GM12878 (cell line): ENCODE measurements at regions not wholly inside any gene's neighbourhood (a gene's known extent, or its start where the extent isn't known, plus 50 kb on each side); places are given as distances from the start of the nearest gene placed in this dataset.

Source experiments
- ATAC-seq: fragments of 200-7000 bp; cut with Tn5 transposase; 3 replicates; pipeline ENCODE4 v1.9.1; 2020; ENCODE audit warnings: mild to moderate bottlenecking, moderate library complexity
- BruUV-seq: library from RNA; stranded (reverse); fragments of 400-500 nt; replicated peaks from 2 replicates; lab custom pipeline; 2021; lab: Mats Ljungman, UMichigan
- CTCF ChIA-PET: fragments of 300-600 bp; sonication (Branson Sonifier 250); formaldehyde crosslinking; extraction: SDS; loops from one replicate; lab custom pipeline; 2021; ENCODE audit warnings: inconsistent platforms; lab: Yijun Ruan, JAX
- POLR2A ChIA-PET: fragments of 350-600 bp; formaldehyde crosslinking; extraction: SDS; loops from one replicate; lab custom pipeline; 2021; ENCODE audit warnings: inconsistent platforms; lab: Charles Lee
- RAD21 ChIA-PET: fragments of 300-600 bp; sonication (Branson Sonifier 250); formaldehyde crosslinking; loops from one replicate; lab custom pipeline; 2023; ENCODE audit warnings: antibody characterized with exemption; ENCODE audit not compliant: unreplicated experiment; lab: Charles Lee
- SMC1A ChIA-PET: fragments of 300-600 bp; sonication (Branson Sonifier 250); formaldehyde crosslinking; loops from one replicate; lab custom pipeline; 2023; ENCODE audit not compliant: unreplicated experiment, uncharacterized antibody; lab: Charles Lee
- DNase-seq: peaks from one replicate; pipeline ENCODE4 v3.0.0-alpha.2; 2011; ENCODE audit warnings: low read depth, low spot score
- FAIRE-seq: peaks from 3 replicates; lab custom pipeline; 2011; peaks lifted over from hg19 to GRCh38; lab: Jason Lieb, UNC
- H2AFZ ChIP-seq: 2 replicates; pipeline ENCODE4 v1.6.0; 2011; ENCODE audit warnings: low read depth, low read length, control low read depth; ENCODE audit not compliant: control insufficient read depth
- H3K27ac ChIP-seq: 2 replicates; pipeline ENCODE4 v1.5.1; 2011; ENCODE audit warnings: control low read depth; ENCODE audit not compliant: control insufficient read depth, insufficient read depth
- H3K27me3 ChIP-seq, 2 experiments: replicated peaks in 1 of 2; 2 replicates each; pipeline versions ENCODE4 v1.6.0 to v1.6.1; 2011; ENCODE audit warnings: low read length in 1 of 2; ENCODE audit not compliant: control insufficient read depth in 2 of 2, insufficient read depth in 2 of 2
- H3K36me3 ChIP-seq, 2 experiments: 2 replicates each; pipeline ENCODE4 v1.5.1; 2011; ENCODE audit warnings: low read length in 1 of 2; ENCODE audit not compliant: control insufficient read depth in 2 of 2, insufficient read depth in 2 of 2
- H3K4me1 ChIP-seq: 2 replicates; pipeline ENCODE4 v1.6.1; 2011; ENCODE audit warnings: mild to moderate bottlenecking, low read length, moderate library complexity, mixed read lengths; ENCODE audit not compliant: control insufficient read depth, insufficient read depth
- H3K4me2 ChIP-seq: 2 replicates; pipeline ENCODE4 v1.6.0; 2011; ENCODE audit warnings: control low read depth; ENCODE audit not compliant: control insufficient read depth, insufficient read depth
- H3K4me3 ChIP-seq: fragments of 200-600 bp; sonication (generic); 2 replicates; pipeline ENCODE4 v1.5.1; 2016
- H3K79me2 ChIP-seq: 2 replicates; pipeline ENCODE4 v1.6.0; 2011; ENCODE audit warnings: low read length; ENCODE audit not compliant: control insufficient read depth, insufficient read depth
- H3K9ac ChIP-seq: 2 replicates; pipeline ENCODE4 v1.8.0; 2011; ENCODE audit warnings: low read length, control low read depth, mixed read lengths; ENCODE audit not compliant: control insufficient read depth, insufficient read depth
- H3K9me3 ChIP-seq: replicated peaks from 3 replicates; pipeline ENCODE4 v1.5.1; 2011; ENCODE audit warnings: mild to moderate bottlenecking, low read length; ENCODE audit not compliant: control insufficient read depth, insufficient read depth
- H4K20me1 ChIP-seq: 2 replicates; pipeline ENCODE4 v1.6.0; 2011; ENCODE audit not compliant: control insufficient read depth, insufficient read depth
- E2F8 ChIP-seq: fragments of 450-650 bp; IDR thresholded peaks from 2 replicates; pipeline ENCODE4 v1.6.1; 2018; ENCODE audit warnings: mild to moderate bottlenecking, low read depth, moderate library complexity; ENCODE audit not compliant: partially characterized antibody
- IRF5 ChIP-seq: fragments of 450-650 bp; IDR thresholded peaks from 2 replicates; pipeline ENCODE4 v1.6.1; 2017; ENCODE audit warnings: borderline replicate concordance
- MXI1 ChIP-seq: fragments of 150-350 bp; IDR thresholded peaks from 2 replicates; pipeline ENCODE4 v1.6.1; 2011; ENCODE audit warnings: low read depth, mild to moderate bottlenecking, inconsistent platforms, low read length, improper control_type of control experiment
- NFYA ChIP-seq: IDR thresholded peaks from 2 replicates; pipeline ENCODE4 v1.6.1; 2011; ENCODE audit warnings: low read depth, mild to moderate bottlenecking, low read length, improper control_type of control experiment, borderline replicate concordance
- POLR2A ChIP-seq: IDR thresholded peaks from 2 replicates; pipeline ENCODE4 v1.6.1; 2011; ENCODE audit warnings: low read depth, mild to moderate bottlenecking, low read length
- POU2F2 ChIP-seq: IDR thresholded peaks from 3 replicates; pipeline ENCODE4 v1.6.1; 2011; ENCODE audit warnings: low read depth, mild to moderate bottlenecking, low read length, borderline replicate concordance
- SMARCA5 ChIP-seq: fragments of 450-650 bp; IDR thresholded peaks from 2 replicates; pipeline ENCODE4 v1.6.1; 2017; ENCODE audit warnings: mild to moderate bottlenecking
- ZNF384 ChIP-seq: IDR thresholded peaks from 2 replicates; pipeline ENCODE4 v1.6.1; 2012; ENCODE audit warnings: low read depth, mild to moderate bottlenecking, low read length, improper control_type of control experiment, borderline replicate concordance
- WGBS: methylation state at CpG from one replicate; pipeline ENCODE4 v1.1.6; 2016; ENCODE audit warnings: low lambda C conversion rate; ENCODE audit not compliant: insufficient replicate concordance, insufficient coverage; ENCODE audit errors: missing lambda C conversion rate; 5-methylcytosine and 5-hydroxymethylcytosine counted together
- in situ Hi-C: fragments of 300-500 bp; cut with MboI; formaldehyde crosslinking; loops from 9 replicates; pipeline ENCODE4 v1.14.3; 2018; ENCODE audit warnings: mixed read lengths
- intact Hi-C: fragments of 100-400 bp; cut with micrococcal nuclease; formaldehyde crosslinking; loops from one replicate; pipeline ENCODE4 v1.14.2; 2022; ENCODE audit not compliant: unreplicated experiment

GRCh38 chr4:144801731-144802130 is 155.8 kb downstream of the HHIP start (continued):
- TF ChIP-seq NFYA (no peak), ZNF384 (no peak), POLR2A (no peak), IRF5 (no peak), POU2F2 (no peak)

- FAIRE-seq (no peak), DNase-seq (no peak), ATAC-seq (no peak)
- no peak overlapping the region for H3K4me2 ChIP-seq
- ChIA-PET CTCF (no interaction called here), SMC1A (no interaction called here), POLR2A (no interaction called here), RAD21 (no interaction called here)
- no peaks in the 10 kb centered on the region for H3K36me3 ChIP-seq
- H3K27ac ChIP-seq, result no peak overlapping the region
- H3K4me3 ChIP-seq, result no peak overlapping the region
- no peaks in the 10 kb centered on the region for H4K20me1 ChIP-seq
- no peaks in the 10 kb centered on the region for H3K4me1 ChIP-seq
- H2AFZ ChIP-seq, result no peak overlapping the region
- no peaks in the 10 kb centered on the region for H3K27me3 ChIP-seq
- no TSS peak for BruUV-seq
- no peaks in the 10 kb centered on the region for H3K79me2 ChIP-seq
- WGBS, result 15% methylated on average over 3 of the region's 3 CpGs
- intact Hi-C loops, result no loop called here
- no peak overlapping the region for H3K9ac ChIP-seq
- in situ Hi-C loops, result no loop called here
- no peak for TF ChIP-seq SMARCA5
- no peak for TF ChIP-seq E2F8
- TF ChIP-seq MXI1, result no peak
- H3K9me3 ChIP-seq, result no peaks in the 10 kb centered on the region; the same call in 2 of the 3 replicates
These were observed 162.1 kb downstream of the HHIP start for GRCh38 chr4:144808034-144808433.
